ENCODE measurements at regions not wholly inside any gene's neighbourhood (a gene's known extent, or its start where the extent isn't known, plus 50 kb on each side); places are given as distances from the start of the nearest gene placed in this dataset.

GRCh38 chr11:97965849-97966646 is 1054.7 kb upstream of the CNTN5 start:
- TF ChIP-seq POLR2A (IDR thresholded peaks at IDR 0.05; ENCODE audit: extremely low read depth, insufficient read length) (no peak), CTCF (IDR thresholded peaks at IDR 0.05; ENCODE audit: low read depth, low read length) (no peak), MYC (IDR thresholded peaks at IDR 0.05; ENCODE audit: low read depth, low read length) (no peak)
- TF ChIP-seq, protein P1, sequence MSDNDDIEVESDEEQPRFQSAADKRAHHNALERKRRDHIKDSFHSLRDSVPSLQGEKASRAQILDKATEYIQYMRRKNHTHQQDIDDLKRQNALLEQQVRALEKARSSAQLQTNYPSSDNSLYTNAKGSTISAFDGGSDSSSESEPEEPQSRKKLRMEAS (IDR thresholded peaks at IDR 0.05; ENCODE audit: low read depth, low read length): no peak

Measured in NB4 (cell line).